Liver (tissue), 3 donors: ENCODE measurements at regions not wholly inside any gene's neighbourhood (a gene's known extent, or its start where the extent isn't known, plus 50 kb on each side); places are given as distances from the start of the nearest gene placed in this dataset.

Experiments used
- ATF3 ChIP-seq: IDR thresholded peaks from 2 replicates; pipeline ENCODE4 v1.6.1; 2016; ENCODE audit warnings: antibody characterized with exemption
- CTCF ChIP-seq: fragments of 150-350 bp; IDR thresholded peaks from 2 replicates; pipeline ENCODE4 v1.5.1; 2017; ENCODE audit warnings: improper control_type of control experiment, low read depth, low read length; ENCODE audit not compliant: missing input control
- EGR1 ChIP-seq, 2 donors: IDR thresholded peaks; 2 replicates each; pipeline ENCODE4 v1.6.1; 2016 to 2018; ENCODE audit warnings: antibody characterized with exemption in 2 of 2, low read depth in 2 of 2
- GABPA ChIP-seq, 2 donors: IDR thresholded peaks in 1 of 2; conservative IDR thresholded peaks in 1 of 2; 2 replicates each; pipeline ENCODE4 v1.6.1; 2016; ENCODE audit warnings: antibody characterized with exemption in 2 of 2, mild to moderate bottlenecking in 1 of 2, moderate library complexity in 1 of 2
- HNF4A ChIP-seq, 2 donors: conservative IDR thresholded peaks; 2 replicates each; pipeline ENCODE4 v1.6.1; 2016; ENCODE audit warnings: antibody characterized with exemption in 2 of 2, mild to moderate bottlenecking in 2 of 2
- JUND ChIP-seq, 2 donors: IDR thresholded peaks; 2 replicates each; pipeline ENCODE4 v1.6.1; 2016; ENCODE audit warnings: antibody characterized with exemption in 2 of 2
- RAD21 ChIP-seq, 2 donors: IDR thresholded peaks; 2 replicates each; pipeline ENCODE4 v1.6.1; 2016; ENCODE audit warnings: antibody characterized with exemption in 2 of 2, mild to moderate bottlenecking in 2 of 2
- RXRA ChIP-seq, 2 donors: IDR thresholded peaks; 2 replicates each; pipeline ENCODE4 v1.6.1; 2017 to 2018; ENCODE audit warnings: antibody characterized with exemption in 2 of 2, mild to moderate bottlenecking in 1 of 2
- TAF1 ChIP-seq: conservative IDR thresholded peaks from 2 replicates; pipeline ENCODE4 v1.6.1; 2016; ENCODE audit warnings: antibody characterized with exemption, mild to moderate bottlenecking
- YY1 ChIP-seq: IDR thresholded peaks from 2 replicates; pipeline ENCODE4 v1.6.1; 2016; ENCODE audit warnings: antibody characterized with exemption, mild to moderate bottlenecking
- TF ChIP-seq, protein P1 (sequence below): IDR thresholded peaks from 2 replicates; pipeline ENCODE4 v1.6.1; 2016; ENCODE audit warnings: antibody characterized with exemption, mild to moderate bottlenecking
- TF ChIP-seq, protein P2 (sequence below): IDR thresholded peaks from 2 replicates; pipeline ENCODE4 v1.6.1; 2016; ENCODE audit warnings: antibody characterized with exemption
- donor health status: healthy.
- donor health status: healthy.

GRCh38 chr3:154776549-154777225 lies 303.4 kb upstream of the MME start:
- TF ChIP-seq, protein P1, sequence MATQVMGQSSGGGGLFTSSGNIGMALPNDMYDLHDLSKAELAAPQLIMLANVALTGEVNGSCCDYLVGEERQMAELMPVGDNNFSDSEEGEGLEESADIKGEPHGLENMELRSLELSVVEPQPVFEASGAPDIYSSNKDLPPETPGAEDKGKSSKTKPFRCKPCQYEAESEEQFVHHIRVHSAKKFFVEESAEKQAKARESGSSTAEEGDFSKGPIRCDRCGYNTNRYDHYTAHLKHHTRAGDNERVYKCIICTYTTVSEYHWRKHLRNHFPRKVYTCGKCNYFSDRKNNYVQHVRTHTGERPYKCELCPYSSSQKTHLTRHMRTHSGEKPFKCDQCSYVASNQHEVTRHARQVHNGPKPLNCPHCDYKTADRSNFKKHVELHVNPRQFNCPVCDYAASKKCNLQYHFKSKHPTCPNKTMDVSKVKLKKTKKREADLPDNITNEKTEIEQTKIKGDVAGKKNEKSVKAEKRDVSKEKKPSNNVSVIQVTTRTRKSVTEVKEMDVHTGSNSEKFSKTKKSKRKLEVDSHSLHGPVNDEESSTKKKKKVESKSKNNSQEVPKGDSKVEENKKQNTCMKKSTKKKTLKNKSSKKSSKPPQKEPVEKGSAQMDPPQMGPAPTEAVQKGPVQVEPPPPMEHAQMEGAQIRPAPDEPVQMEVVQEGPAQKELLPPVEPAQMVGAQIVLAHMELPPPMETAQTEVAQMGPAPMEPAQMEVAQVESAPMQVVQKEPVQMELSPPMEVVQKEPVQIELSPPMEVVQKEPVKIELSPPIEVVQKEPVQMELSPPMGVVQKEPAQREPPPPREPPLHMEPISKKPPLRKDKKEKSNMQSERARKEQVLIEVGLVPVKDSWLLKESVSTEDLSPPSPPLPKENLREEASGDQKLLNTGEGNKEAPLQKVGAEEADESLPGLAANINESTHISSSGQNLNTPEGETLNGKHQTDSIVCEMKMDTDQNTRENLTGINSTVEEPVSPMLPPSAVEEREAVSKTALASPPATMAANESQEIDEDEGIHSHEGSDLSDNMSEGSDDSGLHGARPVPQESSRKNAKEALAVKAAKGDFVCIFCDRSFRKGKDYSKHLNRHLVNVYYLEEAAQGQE, result no peak
- TF ChIP-seq CTCF, result no peak
- TF ChIP-seq EGR1 (IDR thresholded peaks at IDR 0.05; ENCODE audit: low read depth in 2 of 2), result no peak
- TF ChIP-seq HNF4A (conservative IDR thresholded peaks at IDR 0.05), result no peak
- TF ChIP-seq ATF3, result no peak
- TF ChIP-seq YY1, result no peak
- no peak for TF ChIP-seq TAF1
- no peak for TF ChIP-seq GABPA (IDR thresholded peaks at IDR 0.05 in 1 of 2, conservative IDR thresholded peaks at IDR 0.05 in 1 of 2)
- no peak for TF ChIP-seq JUND (IDR thresholded peaks at IDR 0.05)
- TF ChIP-seq RXRA (IDR thresholded peaks at IDR 0.05), result no peak
- TF ChIP-seq RAD21 (IDR thresholded peaks at IDR 0.05), result no peak
- TF ChIP-seq, protein P2, sequence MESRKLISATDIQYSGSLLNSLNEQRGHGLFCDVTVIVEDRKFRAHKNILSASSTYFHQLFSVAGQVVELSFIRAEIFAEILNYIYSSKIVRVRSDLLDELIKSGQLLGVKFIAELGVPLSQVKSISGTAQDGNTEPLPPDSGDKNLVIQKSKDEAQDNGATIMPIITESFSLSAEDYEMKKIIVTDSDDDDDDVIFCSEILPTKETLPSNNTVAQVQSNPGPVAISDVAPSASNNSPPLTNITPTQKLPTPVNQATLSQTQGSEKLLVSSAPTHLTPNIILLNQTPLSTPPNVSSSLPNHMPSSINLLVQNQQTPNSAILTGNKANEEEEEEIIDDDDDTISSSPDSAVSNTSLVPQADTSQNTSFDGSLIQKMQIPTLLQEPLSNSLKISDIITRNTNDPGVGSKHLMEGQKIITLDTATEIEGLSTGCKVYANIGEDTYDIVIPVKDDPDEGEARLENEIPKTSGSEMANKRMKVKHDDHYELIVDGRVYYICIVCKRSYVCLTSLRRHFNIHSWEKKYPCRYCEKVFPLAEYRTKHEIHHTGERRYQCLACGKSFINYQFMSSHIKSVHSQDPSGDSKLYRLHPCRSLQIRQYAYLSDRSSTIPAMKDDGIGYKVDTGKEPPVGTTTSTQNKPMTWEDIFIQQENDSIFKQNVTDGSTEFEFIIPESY, result no peak
